Activated CD8-positive, alpha-beta memory T cell treated with anti-CD3 and anti-CD28 coated beads for 4 hours (primary cell): ENCODE measurements at regions not wholly inside any gene's neighbourhood (a gene's known extent, or its start where the extent isn't known, plus 50 kb on each side); places are given as distances from the start of the nearest gene placed in this dataset.

Experiments used
- DNase-seq, 2 donors: peaks; one replicate each; pipeline ENCODE4 v3.0.0-alpha.2; 2020; ENCODE audit warnings: low read depth in 2 of 2

DNA sequence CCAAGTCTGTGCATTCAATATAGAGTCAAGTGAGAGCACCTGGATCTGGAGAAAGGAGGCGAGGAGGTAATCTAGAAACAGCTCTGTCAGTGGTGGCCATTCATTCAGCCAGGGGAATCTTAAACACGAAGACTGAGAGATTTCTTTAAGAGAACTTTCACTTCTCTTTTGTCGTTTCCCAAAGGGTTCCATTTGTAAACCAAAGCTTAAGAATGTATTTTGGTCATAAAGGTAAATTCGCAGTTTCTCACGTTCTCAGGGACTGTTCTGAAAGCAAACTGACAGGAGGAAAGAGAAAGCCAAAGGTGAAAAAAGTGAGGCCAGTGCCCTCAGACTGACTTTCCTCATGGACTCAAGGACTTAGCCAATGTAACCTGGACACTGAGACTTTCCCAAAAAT is 513.5 kb downstream of the CMPK2 start:
- DNase-seq: no peak

DNA sequence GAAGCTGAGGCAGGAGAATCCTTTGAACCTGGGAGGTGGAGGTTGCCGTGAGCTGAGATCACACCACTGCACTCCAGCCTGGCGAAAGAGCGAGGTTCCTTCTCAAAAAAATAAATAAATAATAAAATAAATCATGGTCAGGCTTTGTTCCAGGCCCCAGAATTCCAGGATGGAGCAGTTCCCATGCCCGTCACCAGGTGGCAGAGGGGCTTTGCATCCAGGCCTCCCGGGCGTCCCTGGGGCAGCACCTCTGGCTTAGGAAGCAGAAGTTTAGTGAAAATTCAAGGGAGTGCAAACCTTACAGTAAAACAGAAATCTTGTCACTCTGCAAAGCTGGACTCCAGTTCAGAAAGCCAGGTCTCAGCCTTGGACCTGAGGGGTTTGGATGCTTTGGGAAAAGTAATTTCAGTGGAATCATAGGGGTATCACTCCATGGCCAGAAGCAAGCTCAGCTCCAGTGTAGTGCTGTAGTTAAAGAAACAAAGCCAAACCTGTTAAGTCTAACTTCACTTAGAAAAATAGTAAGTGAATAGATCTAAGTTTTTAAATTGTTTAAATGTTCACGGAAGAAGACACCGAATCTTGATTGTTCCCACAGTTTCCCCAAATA is 512.7 kb downstream of the CMPK2 start:
- DNase-seq: no peak

DNA sequence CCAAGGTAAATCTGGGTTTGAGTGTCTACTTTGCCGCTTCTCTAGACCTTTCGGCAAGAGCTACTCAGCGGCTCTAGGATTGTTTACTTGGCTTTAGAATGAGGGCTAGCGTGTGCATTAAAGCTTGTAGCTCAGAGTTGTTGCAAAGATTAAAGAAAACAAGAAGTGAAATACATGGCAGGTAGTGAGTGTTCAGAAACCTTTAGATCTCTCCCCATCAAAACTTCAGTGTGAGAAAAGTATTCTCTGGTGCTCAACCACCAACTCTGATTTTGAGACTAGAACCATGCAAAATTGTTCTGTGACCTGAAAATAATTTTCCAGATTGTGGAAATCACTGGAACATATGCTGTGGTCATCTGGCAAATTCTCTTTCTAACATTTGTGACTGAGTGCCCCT is 512.0 kb downstream of the CMPK2 start:
- no peak for DNase-seq

DNA sequence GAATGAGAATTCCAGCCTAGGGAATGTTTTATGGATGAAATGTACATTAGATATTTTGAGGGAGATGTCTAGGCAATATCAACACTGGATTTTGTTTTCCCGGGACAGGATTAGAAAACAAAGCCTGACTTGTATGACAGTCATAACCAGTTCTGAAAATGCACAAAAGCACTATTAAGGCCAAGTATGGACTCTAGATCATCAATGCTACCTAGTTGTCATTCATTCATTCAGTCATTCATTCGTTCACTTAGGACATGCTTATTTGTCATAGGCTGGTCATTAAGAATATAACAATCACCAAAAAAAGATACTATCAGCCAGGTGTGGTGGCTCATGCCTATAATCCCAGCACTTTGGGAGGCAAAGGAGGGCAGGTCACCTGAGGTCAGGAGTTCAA is 511.2 kb downstream of the CMPK2 start:
- no peak for DNase-seq

GRCh38 chr2:6355886-6356761 is 509.6 kb downstream of the CMPK2 start:
- no peak for DNase-seq

DNA sequence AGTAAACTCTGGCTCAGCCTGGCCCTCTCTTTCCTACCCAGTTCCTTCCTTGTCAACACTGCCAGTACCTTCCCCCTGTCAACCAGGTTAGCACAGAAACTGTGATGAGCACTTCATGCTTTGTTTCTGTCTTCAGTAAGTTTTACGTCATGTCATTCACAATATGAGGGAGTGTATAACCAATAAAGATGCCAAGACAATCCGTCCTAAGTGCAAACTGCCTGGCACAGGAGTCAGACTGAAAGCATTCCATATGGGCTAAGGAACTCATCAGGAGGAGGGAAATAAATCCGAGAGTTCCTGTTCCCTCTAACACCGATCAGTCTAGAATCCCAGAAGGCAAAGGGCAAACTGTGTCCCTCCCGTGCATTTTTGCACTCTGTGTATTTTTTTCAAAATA is 507.2 kb downstream of the CMPK2 start:
- no peak for DNase-seq

- no peak for DNase-seq
These were observed 506.7 kb downstream of the CMPK2 start for GRCh38 chr2:6358985-6359384.

GRCh38 chr2:6359964-6360363 is 505.7 kb downstream of the CMPK2 start:
- DNase-seq: no peak

GRCh38 chr2:6362671-6363450 is 502.8 kb downstream of the CMPK2 start:
- no peak for DNase-seq

- no peak for DNase-seq
These were observed 497.4 kb downstream of the CMPK2 start for GRCh38 chr2:6368281-6368680.

GRCh38 chr2:6369266-6369665 is 496.4 kb downstream of the CMPK2 start:
- no peak for DNase-seq

DNA sequence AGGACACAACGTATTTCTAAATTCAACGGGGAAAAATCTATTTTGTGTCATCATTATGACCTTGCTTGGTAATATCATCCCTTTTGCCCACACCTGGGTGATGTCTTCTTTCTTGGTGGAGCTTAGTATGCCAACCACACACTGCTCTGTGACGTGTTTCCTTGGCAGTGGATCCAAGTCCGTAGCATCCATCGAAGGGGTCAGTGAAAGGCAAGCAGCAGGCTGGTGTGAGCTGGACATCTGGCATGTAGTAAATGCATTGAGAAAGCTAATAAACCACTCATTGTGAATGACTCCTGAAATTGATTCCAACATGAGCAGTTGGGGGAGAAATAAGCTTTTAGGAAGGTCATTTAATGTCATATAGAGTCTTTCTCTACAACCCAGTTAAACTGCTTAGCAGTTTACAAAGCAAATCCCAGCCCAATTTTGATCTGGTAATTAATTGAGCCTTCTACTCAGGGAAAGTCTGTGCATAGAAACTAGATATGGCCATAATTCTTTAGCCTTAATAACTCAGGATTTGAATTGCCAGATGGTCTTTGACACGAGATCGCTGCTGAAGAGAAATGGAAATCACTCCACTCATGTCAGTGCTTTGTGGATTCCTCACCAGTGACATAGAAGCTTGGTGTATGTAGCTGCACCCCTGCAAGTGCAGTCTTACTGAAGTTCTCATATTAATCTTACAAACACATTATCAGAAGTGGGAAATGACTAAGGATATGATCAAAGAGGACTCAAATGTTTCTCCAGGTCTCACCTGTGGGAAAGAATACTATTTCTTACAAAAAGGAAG is 494.8 kb downstream of the CMPK2 start:
- no peak for DNase-seq

- no peak for DNase-seq
These were observed 493.3 kb downstream of the CMPK2 start for GRCh38 chr2:6372317-6372901.

GRCh38 chr2:6381326-6381725 is 484.4 kb downstream of the CMPK2 start:
- no peak for DNase-seq

- no peak for DNase-seq
These were observed 481.4 kb downstream of the CMPK2 start for GRCh38 chr2:6384341-6384740.

- DNase-seq: no peak
These were observed 473.4 kb downstream of the CMPK2 start for GRCh38 chr2:6392354-6392753.

DNA sequence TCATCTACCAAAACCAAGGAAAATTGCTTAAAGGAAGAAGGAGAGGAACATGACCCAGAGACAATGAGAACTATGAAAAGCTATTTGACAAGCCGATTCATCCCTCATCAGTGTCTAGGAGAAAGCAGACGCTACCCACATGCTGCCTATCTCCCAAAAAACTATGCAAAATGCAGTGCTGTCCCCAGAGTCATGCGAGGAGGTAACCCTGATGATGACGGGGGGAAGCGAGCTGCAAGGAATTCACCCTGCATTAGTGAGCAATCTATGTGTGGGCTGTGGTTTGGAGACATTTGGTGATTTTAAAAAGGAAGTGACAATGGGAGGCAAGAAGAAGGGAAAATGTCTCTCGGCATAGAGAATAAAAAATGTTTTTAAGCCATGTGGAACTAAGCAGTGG is 472.7 kb downstream of the CMPK2 start:
- no peak for DNase-seq

GRCh38 chr2:6393819-6394218 is 471.9 kb downstream of the CMPK2 start:
- DNase-seq: no peak

- DNase-seq: no peak
These were observed 471.4 kb downstream of the CMPK2 start for GRCh38 chr2:6394276-6394675.

DNA sequence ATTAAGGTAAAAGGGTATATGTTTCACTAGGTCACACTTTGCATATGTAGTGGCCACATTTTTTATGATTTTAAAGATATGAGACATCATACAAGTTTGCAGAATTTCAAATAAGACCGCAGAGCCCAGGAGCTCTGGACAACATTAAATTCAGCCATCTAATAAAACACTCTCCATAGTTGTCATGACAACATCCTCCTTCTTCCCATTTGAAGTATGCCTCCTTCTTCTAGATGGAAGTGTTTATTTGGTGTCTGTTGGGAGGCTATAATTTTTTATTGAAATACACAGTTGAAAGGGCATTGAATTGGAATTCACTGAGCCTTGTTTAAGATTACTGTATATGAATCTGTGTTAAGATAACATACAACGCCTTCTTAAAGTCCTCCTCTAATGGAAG is 467.3 kb downstream of the CMPK2 start:
- no peak for DNase-seq

GRCh38 chr2:6401301-6401700 is 464.4 kb downstream of the CMPK2 start:
- no peak for DNase-seq

- DNase-seq: no peak
These were observed 457.6 kb downstream of the CMPK2 start for GRCh38 chr2:6408057-6408456.
